GM12878 (cell line): ENCODE measurements at regions not wholly inside any gene's neighbourhood (a gene's known extent, or its start where the extent isn't known, plus 50 kb on each side); places are given as distances from the start of the nearest gene placed in this dataset.

Experiments
- ATAC-seq: fragments of 200-7000 bp; cut with Tn5 transposase; 3 replicates; pipeline ENCODE4 v1.9.1; 2020; ENCODE audit warnings: mild to moderate bottlenecking, moderate library complexity
- BruUV-seq: library from RNA; stranded (reverse); fragments of 400-500 nt; replicated peaks from 2 replicates; lab custom pipeline; 2021; lab: Mats Ljungman, UMichigan
- CTCF ChIA-PET: fragments of 300-600 bp; sonication (Branson Sonifier 250); formaldehyde crosslinking; extraction: SDS; loops from one replicate; lab custom pipeline; 2021; ENCODE audit warnings: inconsistent platforms; lab: Yijun Ruan, JAX
- POLR2A ChIA-PET: fragments of 350-600 bp; formaldehyde crosslinking; extraction: SDS; loops from one replicate; lab custom pipeline; 2021; ENCODE audit warnings: inconsistent platforms; lab: Charles Lee
- RAD21 ChIA-PET: fragments of 300-600 bp; sonication (Branson Sonifier 250); formaldehyde crosslinking; loops from one replicate; lab custom pipeline; 2023; ENCODE audit warnings: antibody characterized with exemption; ENCODE audit not compliant: unreplicated experiment; lab: Charles Lee
- SMC1A ChIA-PET: fragments of 300-600 bp; sonication (Branson Sonifier 250); formaldehyde crosslinking; loops from one replicate; lab custom pipeline; 2023; ENCODE audit not compliant: unreplicated experiment, uncharacterized antibody; lab: Charles Lee
- DNase-seq: peaks from one replicate; pipeline ENCODE4 v3.0.0-alpha.2; 2011; ENCODE audit warnings: low read depth, low spot score
- FAIRE-seq: peaks from 3 replicates; lab custom pipeline; 2011; peaks lifted over from hg19 to GRCh38; lab: Jason Lieb, UNC
- H2AFZ ChIP-seq: 2 replicates; pipeline ENCODE4 v1.6.0; 2011; ENCODE audit warnings: low read depth, low read length, control low read depth; ENCODE audit not compliant: control insufficient read depth
- H3K27ac ChIP-seq: 2 replicates; pipeline ENCODE4 v1.5.1; 2011; ENCODE audit warnings: control low read depth; ENCODE audit not compliant: control insufficient read depth, insufficient read depth
- H3K27me3 ChIP-seq, 2 experiments: replicated peaks in 1 of 2; 2 replicates each; pipeline versions ENCODE4 v1.6.0 to v1.6.1; 2011; ENCODE audit warnings: low read length in 1 of 2; ENCODE audit not compliant: control insufficient read depth in 2 of 2, insufficient read depth in 2 of 2
- H3K36me3 ChIP-seq, 2 experiments: 2 replicates each; pipeline ENCODE4 v1.5.1; 2011; ENCODE audit warnings: low read length in 1 of 2; ENCODE audit not compliant: control insufficient read depth in 2 of 2, insufficient read depth in 2 of 2
- H3K4me1 ChIP-seq: 2 replicates; pipeline ENCODE4 v1.6.1; 2011; ENCODE audit warnings: mild to moderate bottlenecking, low read length, moderate library complexity, mixed read lengths; ENCODE audit not compliant: control insufficient read depth, insufficient read depth
- H3K4me2 ChIP-seq: 2 replicates; pipeline ENCODE4 v1.6.0; 2011; ENCODE audit warnings: control low read depth; ENCODE audit not compliant: control insufficient read depth, insufficient read depth
- H3K4me3 ChIP-seq: fragments of 200-600 bp; sonication (generic); 2 replicates; pipeline ENCODE4 v1.5.1; 2016
- H3K79me2 ChIP-seq: 2 replicates; pipeline ENCODE4 v1.6.0; 2011; ENCODE audit warnings: low read length; ENCODE audit not compliant: control insufficient read depth, insufficient read depth
- H3K9ac ChIP-seq: 2 replicates; pipeline ENCODE4 v1.8.0; 2011; ENCODE audit warnings: low read length, control low read depth, mixed read lengths; ENCODE audit not compliant: control insufficient read depth, insufficient read depth
- H3K9me3 ChIP-seq: replicated peaks from 3 replicates; pipeline ENCODE4 v1.5.1; 2011; ENCODE audit warnings: mild to moderate bottlenecking, low read length; ENCODE audit not compliant: control insufficient read depth, insufficient read depth
- H4K20me1 ChIP-seq: 2 replicates; pipeline ENCODE4 v1.6.0; 2011; ENCODE audit not compliant: control insufficient read depth, insufficient read depth
- BRCA1 ChIP-seq: IDR thresholded peaks from 2 replicates; pipeline ENCODE4 v1.6.1; 2011; ENCODE audit warnings: low read depth, low read length, improper control_type of control experiment
- KLF5 ChIP-seq: fragments of 450-650 bp; IDR thresholded peaks from 2 replicates; pipeline ENCODE4 v1.6.1; 2014; ENCODE audit warnings: mild to moderate bottlenecking; ENCODE audit not compliant: partially characterized antibody
- MYC ChIP-seq: IDR thresholded peaks from 2 replicates; pipeline ENCODE4 v1.6.1; 2011; ENCODE audit warnings: mild to moderate bottlenecking, low read length, moderate library complexity, inconsistent platforms; ENCODE audit not compliant: insufficient read depth, insufficient replicate concordance, insufficient read length, severe bottlenecking
- NFYB ChIP-seq: IDR thresholded peaks from 2 replicates; pipeline ENCODE4 v1.6.1; 2011; ENCODE audit warnings: low read depth, mild to moderate bottlenecking, low read length, improper control_type of control experiment, moderate library complexity; ENCODE audit not compliant: insufficient read depth
- SIN3A ChIP-seq: IDR thresholded peaks from 2 replicates; pipeline ENCODE4 v1.6.1; 2012; ENCODE audit warnings: low read depth, low read length, improper control_type of control experiment
- SMAD5 ChIP-seq: IDR thresholded peaks from 2 replicates; pipeline ENCODE4 v1.6.1; 2016; ENCODE audit warnings: antibody characterized with exemption, low read depth
- ZNF207 ChIP-seq: fragments of 450-650 bp; IDR thresholded peaks from 2 replicates; pipeline ENCODE4 v1.6.1; 2014; ENCODE audit warnings: antibody characterized with exemption, mild to moderate bottlenecking, borderline replicate concordance
- ZNF384 ChIP-seq: IDR thresholded peaks from 2 replicates; pipeline ENCODE4 v1.6.1; 2012; ENCODE audit warnings: low read depth, mild to moderate bottlenecking, low read length, improper control_type of control experiment, borderline replicate concordance
- WGBS: methylation state at CpG from one replicate; pipeline ENCODE4 v1.1.6; 2016; ENCODE audit warnings: low lambda C conversion rate; ENCODE audit not compliant: insufficient replicate concordance, insufficient coverage; ENCODE audit errors: missing lambda C conversion rate; 5-methylcytosine and 5-hydroxymethylcytosine counted together
- in situ Hi-C: fragments of 300-500 bp; cut with MboI; formaldehyde crosslinking; loops from 9 replicates; pipeline ENCODE4 v1.14.3; 2018; ENCODE audit warnings: mixed read lengths
- intact Hi-C: fragments of 100-400 bp; cut with micrococcal nuclease; formaldehyde crosslinking; loops from one replicate; pipeline ENCODE4 v1.14.2; 2022; ENCODE audit not compliant: unreplicated experiment
- TF ChIP-seq, protein P1 (sequence below): IDR thresholded peaks from 2 replicates; pipeline ENCODE4 v1.6.1; 2012; ENCODE audit warnings: low read depth, low read length, improper control_type of control experiment
- TF ChIP-seq, protein P2 (sequence below): fragments of 450-650 bp; IDR thresholded peaks from 2 replicates; pipeline ENCODE4 v1.6.1; 2017; ENCODE audit warnings: mild to moderate bottlenecking, low read depth, inconsistent platforms; ENCODE audit not compliant: poor library complexity, severe bottlenecking

DNA sequence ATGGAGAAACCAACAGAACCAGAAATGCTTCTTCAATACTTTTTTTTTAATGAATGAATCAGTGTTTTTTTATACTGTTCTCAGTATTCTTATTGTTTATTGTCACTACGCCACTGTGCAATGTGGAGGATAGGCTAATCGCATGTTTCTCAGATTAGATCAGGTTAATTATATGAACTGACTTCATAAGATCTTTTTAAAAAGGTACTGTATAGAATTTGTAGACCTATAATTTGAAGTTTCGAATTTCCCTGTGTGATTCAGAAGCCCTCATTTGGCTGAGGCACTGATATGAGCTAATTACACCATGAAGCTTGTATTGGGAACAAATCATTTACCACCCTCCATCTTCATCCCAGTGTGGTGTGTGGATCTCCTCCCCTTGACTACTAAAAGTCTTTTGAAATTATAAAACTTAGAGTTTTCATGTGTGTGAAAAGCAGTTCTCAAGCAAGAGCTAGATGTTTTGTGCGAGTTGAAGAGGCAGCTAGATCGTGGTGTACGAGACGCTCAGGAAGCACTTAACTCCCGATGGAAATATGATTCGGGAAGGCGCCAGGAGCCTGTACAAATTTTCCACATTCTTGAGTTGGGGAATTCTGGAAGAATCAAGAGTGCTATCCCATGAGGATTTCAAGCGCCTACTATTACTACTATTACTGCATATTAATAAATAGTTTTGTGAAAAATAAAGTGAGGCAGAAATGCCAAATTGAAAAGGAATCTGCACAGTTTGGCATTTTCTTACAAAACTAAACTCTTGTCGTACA lies 52.1 kb upstream of the KCNE2 start (continued):
- no peak for TF ChIP-seq ZNF207
- TF ChIP-seq, protein P1, sequence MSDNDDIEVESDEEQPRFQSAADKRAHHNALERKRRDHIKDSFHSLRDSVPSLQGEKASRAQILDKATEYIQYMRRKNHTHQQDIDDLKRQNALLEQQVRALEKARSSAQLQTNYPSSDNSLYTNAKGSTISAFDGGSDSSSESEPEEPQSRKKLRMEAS: no peak

DNA sequence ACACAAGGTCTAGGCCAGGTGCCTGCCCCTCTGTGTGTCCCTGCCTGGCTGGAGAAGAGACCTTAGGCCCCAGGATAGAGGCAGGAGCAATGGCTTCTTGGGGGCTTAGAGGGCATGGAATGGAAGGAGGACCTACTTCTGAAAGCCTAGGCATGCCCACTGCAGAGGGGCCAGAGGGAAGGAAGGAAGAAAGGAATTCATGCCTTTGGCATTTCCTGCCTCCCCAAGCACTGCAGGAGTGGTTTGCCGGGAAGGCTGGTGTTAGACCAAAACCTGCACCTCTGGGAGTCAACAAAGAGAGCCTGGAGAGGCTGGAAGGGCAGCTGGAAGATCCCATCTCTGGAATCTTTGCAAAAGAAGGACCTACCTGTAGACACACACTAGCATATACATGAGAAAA lies 50.7 kb upstream of the KCNE2 start:
- CTCF ChIA-PET: no interaction called here
- ATAC-seq: no peak
- WGBS: 0% methylated on average over 1 of the region's 1 CpG
- Histone ChIP-seq H4K20me1 (no peaks in the 10 kb centered on the region), H3K4me2 (no peak overlapping the region), H3K4me3 (no peak overlapping the region), H3K27ac (no peak overlapping the region), H2AFZ (no peak overlapping the region), H3K4me1 (no peaks in the 10 kb centered on the region), H3K79me2 (no peaks in the 10 kb centered on the region), H3K9me3 (no peaks in the 10 kb centered on the region), H3K27me3 (no peaks in the 10 kb centered on the region; a peak in 1 of 4 replicates), H3K36me3 (no peaks in the 10 kb centered on the region), H3K9ac (no peak overlapping the region)
- FAIRE-seq: no peak
- no TSS peak for BruUV-seq
- in situ Hi-C loops: no loop called here
- no peak for DNase-seq
- POLR2A ChIA-PET: no interaction called here
- RAD21 ChIA-PET: no interaction called here
- intact Hi-C loops: no loop called here
- SMC1A ChIA-PET: no interaction called here
- TF ChIP-seq SMAD5 (no peak), SIN3A (no peak), NFYB (no peak), MYC (no peak), KLF5 (no peak), ZNF384 (no peak), BRCA1 (no peak)
- TF ChIP-seq, protein P2, sequence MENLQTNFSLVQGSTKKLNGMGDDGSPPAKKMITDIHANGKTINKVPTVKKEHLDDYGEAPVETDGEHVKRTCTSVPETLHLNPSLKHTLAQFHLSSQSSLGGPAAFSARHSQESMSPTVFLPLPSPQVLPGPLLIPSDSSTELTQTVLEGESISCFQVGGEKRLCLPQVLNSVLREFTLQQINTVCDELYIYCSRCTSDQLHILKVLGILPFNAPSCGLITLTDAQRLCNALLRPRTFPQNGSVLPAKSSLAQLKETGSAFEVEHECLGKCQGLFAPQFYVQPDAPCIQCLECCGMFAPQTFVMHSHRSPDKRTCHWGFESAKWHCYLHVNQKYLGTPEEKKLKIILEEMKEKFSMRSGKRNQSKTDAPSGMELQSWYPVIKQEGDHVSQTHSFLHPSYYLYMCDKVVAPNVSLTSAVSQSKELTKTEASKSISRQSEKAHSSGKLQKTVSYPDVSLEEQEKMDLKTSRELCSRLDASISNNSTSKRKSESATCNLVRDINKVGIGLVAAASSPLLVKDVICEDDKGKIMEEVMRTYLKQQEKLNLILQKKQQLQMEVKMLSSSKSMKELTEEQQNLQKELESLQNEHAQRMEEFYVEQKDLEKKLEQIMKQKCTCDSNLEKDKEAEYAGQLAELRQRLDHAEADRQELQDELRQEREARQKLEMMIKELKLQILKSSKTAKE: no peak
